ENCODE measurements at regions not wholly inside any gene's neighbourhood (a gene's known extent, or its start where the extent isn't known, plus 50 kb on each side); places are given as distances from the start of the nearest gene placed in this dataset.

GRCh38 chr20:23269954-23270353 is 80.6 kb upstream of the NXT1 start:
- no peaks in the 10 kb centered on the region; the same call in 2 of the 3 replicates for H3K9me3 ChIP-seq (replicated peaks; ENCODE audit: control insufficient read depth, insufficient read depth, low read length)
- ChIA-PET SMC1A (ENCODE audit: uncharacterized antibody, unreplicated experiment) (no interaction called here), CTCF (no interaction called here), POLR2A (no interaction called here), RAD21 (ENCODE audit: unreplicated experiment) (no interaction called here)
- no peak overlapping the region for H2AFZ ChIP-seq (ENCODE audit: control insufficient read depth, low read depth, low read length)
- FAIRE-seq (no peak), ATAC-seq (no peak), DNase-seq (ENCODE audit: low read depth, low spot score) (no peak)
- no peaks in the 10 kb centered on the region for H3K4me1 ChIP-seq (ENCODE audit: control insufficient read depth, insufficient read depth, low read length)
- in situ Hi-C loops (cut with MboI) (no loop called here), intact Hi-C loops (cut with micrococcal nuclease; ENCODE audit: unreplicated experiment) (no loop called here)
- BruUV-seq (replicated peaks) = no TSS peak
- no peak overlapping the region for H3K9ac ChIP-seq (ENCODE audit: control insufficient read depth, insufficient read depth, low read length)
- no peaks in the 10 kb centered on the region; a peak in 1 of 4 replicates for H3K27me3 ChIP-seq (replicated peaks in 1 of 2; ENCODE audit: control insufficient read depth in 2 of 2, insufficient read depth in 2 of 2, low read length in 1 of 2)
- 44% methylated on average over 5 of the region's 5 CpGs for WGBS (ENCODE audit: insufficient coverage, insufficient replicate concordance, low lambda C conversion rate, missing lambda C conversion rate)
- no peaks in the 10 kb centered on the region for H4K20me1 ChIP-seq (ENCODE audit: control insufficient read depth, insufficient read depth)
- no peak overlapping the region for H3K4me3 ChIP-seq
- no peaks in the 10 kb centered on the region for H3K79me2 ChIP-seq (ENCODE audit: control insufficient read depth, insufficient read depth, low read length)
- no peak overlapping the region for H3K27ac ChIP-seq (ENCODE audit: control insufficient read depth, insufficient read depth)
- H3K4me2 ChIP-seq (ENCODE audit: control insufficient read depth, insufficient read depth) = no peak overlapping the region
- TF ChIP-seq CHD4 (IDR thresholded peaks at IDR 0.05) (no peak), NRF1 (conservative IDR thresholded peaks at IDR 0.05; ENCODE audit: low read depth, low read length) (no peak), ZNF24 (IDR thresholded peaks at IDR 0.05) (no peak), TAF1 (IDR thresholded peaks at IDR 0.05; ENCODE audit: borderline replicate concordance, low read depth, low read length) (no peak), KAT2A (conservative IDR thresholded peaks at IDR 0.05; ENCODE audit: control insufficient read depth, low read depth, low read length) (no peak)
- no peaks in the 10 kb centered on the region for H3K36me3 ChIP-seq (ENCODE audit: control insufficient read depth in 2 of 2, insufficient read depth in 2 of 2, low read length in 1 of 2)

- ATAC-seq (no peak), DNase-seq (ENCODE audit: low read depth, low spot score) (no peak), FAIRE-seq (no peak)
- Histone ChIP-seq H3K4me2 (ENCODE audit: control insufficient read depth, insufficient read depth) (no peak overlapping the region), H4K20me1 (ENCODE audit: control insufficient read depth, insufficient read depth) (no peaks in the 10 kb centered on the region), H3K79me2 (ENCODE audit: control insufficient read depth, insufficient read depth, low read length) (no peaks in the 10 kb centered on the region), H3K27me3 (replicated peaks in 1 of 2; ENCODE audit: control insufficient read depth in 2 of 2, insufficient read depth in 2 of 2, low read length in 1 of 2) (no peaks in the 10 kb centered on the region), H2AFZ (ENCODE audit: control insufficient read depth, low read depth, low read length) (no peak overlapping the region), H3K9ac (ENCODE audit: control insufficient read depth, insufficient read depth, low read length) (no peak overlapping the region), H3K9me3 (replicated peaks; ENCODE audit: control insufficient read depth, insufficient read depth, low read length) (no peaks in the 10 kb centered on the region; the same call in 2 of the 3 replicates), H3K27ac (ENCODE audit: control insufficient read depth, insufficient read depth) (no peak overlapping the region), H3K4me3 (no peak overlapping the region), H3K36me3 (ENCODE audit: control insufficient read depth in 2 of 2, insufficient read depth in 2 of 2, low read length in 1 of 2) (no peaks in the 10 kb centered on the region), H3K4me1 (ENCODE audit: control insufficient read depth, insufficient read depth, low read length) (no peaks in the 10 kb centered on the region)
- ChIA-PET POLR2A (no interaction called here), CTCF (interaction anchor here (0.6 kb wide), 1 partner anchor 148 kb away, joined by 4 read pairs; no protein-coding TSS in a partner anchor), RAD21 (ENCODE audit: unreplicated experiment) (no interaction called here), SMC1A (ENCODE audit: uncharacterized antibody, unreplicated experiment) (no interaction called here)
- 19% methylated on average over 4 of the region's 4 CpGs for WGBS (ENCODE audit: insufficient coverage, insufficient replicate concordance, low lambda C conversion rate, missing lambda C conversion rate)
- in situ Hi-C loops (cut with MboI) (no loop called here), intact Hi-C loops (cut with micrococcal nuclease; ENCODE audit: unreplicated experiment) (no loop called here)
- no peak for TF ChIP-seq TBL1XR1 (IDR thresholded peaks at IDR 0.05; ENCODE audit: low read depth, low read length)
- no peak for TF ChIP-seq CBFB (IDR thresholded peaks at IDR 0.05; ENCODE audit: low read depth)
- TF ChIP-seq CBX5 (IDR thresholded peaks at IDR 0.05; ENCODE audit: low read depth) = no peak
- no peak for TF ChIP-seq YY1 (IDR thresholded peaks at IDR 0.05; ENCODE audit: low read depth, low read length)
- no peak for TF ChIP-seq CREM (IDR thresholded peaks at IDR 0.05; ENCODE audit: low read depth)
- no peak for TF ChIP-seq TAF1 (IDR thresholded peaks at IDR 0.05; ENCODE audit: borderline replicate concordance, low read depth, low read length)
- no peak for TF ChIP-seq MTA3 (IDR thresholded peaks at IDR 0.05; ENCODE audit: borderline replicate concordance, low read length)
- no peak for TF ChIP-seq RAD51 (IDR thresholded peaks at IDR 0.05)
- no TSS peak for BruUV-seq (replicated peaks)
These were observed 81.7 kb upstream of the NXT1 start for GRCh38 chr20:23268792-23269354.

All from GM12878 (cell line).